Smooth muscle cell (in vitro differentiated cells): ENCODE measurements at regions not wholly inside any gene's neighbourhood (a gene's known extent, or its start where the extent isn't known, plus 50 kb on each side); places are given as distances from the start of the nearest gene placed in this dataset.
"Not testable (repeated sequence)": the region's sequence is repeated elsewhere in the genome, so short reads cannot be mapped to it uniquely, and the experiment has no call there.

Experiments used
- DNase-seq: peaks from one replicate; lab custom pipeline; 2025; ENCODE audit not compliant: unreplicated experiment; lab: John Stamatoyannopoulos, UW
- H2AFZ ChIP-seq: fragments of 200-600 bp; sonication (generic); 2 replicates; pipeline ENCODE4 v1.6.0; 2016; ENCODE audit warnings: antibody characterized with exemption, low read depth, mild to moderate bottlenecking
- H3F3A ChIP-seq: fragments of 200-600 bp; sonication (generic); 2 replicates; pipeline ENCODE4 v1.6.0; 2017; ENCODE audit warnings: antibody characterized with exemption, low read depth
- H3K27ac ChIP-seq: fragments of 200-600 bp; sonication (generic); 2 replicates; pipeline ENCODE4 v1.5.1; 2016; ENCODE audit warnings: low read depth, mild to moderate bottlenecking
- H3K27me3 ChIP-seq: fragments of 200-600 bp; sonication (generic); 2 replicates; pipeline ENCODE4 v1.6.1; 2016; ENCODE audit warnings: low read depth, mild to moderate bottlenecking
- H3K36me3 ChIP-seq: fragments of 200-600 bp; sonication (generic); 2 replicates; pipeline ENCODE4 v1.5.1; 2016; ENCODE audit warnings: low read depth
- H3K4me1 ChIP-seq: fragments of 200-600 bp; sonication (generic); 2 replicates; pipeline ENCODE4 v1.5.1; 2016; ENCODE audit warnings: low read depth
- H3K4me2 ChIP-seq: fragments of 200-600 bp; sonication (generic); 2 replicates; pipeline ENCODE4 v1.6.0; 2016; ENCODE audit warnings: mild to moderate bottlenecking
- H3K4me3 ChIP-seq: fragments of 200-600 bp; sonication (generic); 2 replicates; pipeline ENCODE4 v1.5.1; 2016; ENCODE audit warnings: mild to moderate bottlenecking
- H3K79me2 ChIP-seq: fragments of 200-600 bp; sonication (generic); 2 replicates; pipeline ENCODE4 v1.6.0; 2016; ENCODE audit warnings: low read depth, mild to moderate bottlenecking
- H3K9ac ChIP-seq: fragments of 200-600 bp; sonication (generic); 2 replicates; pipeline ENCODE4 v1.6.0; 2016; ENCODE audit warnings: low read depth
- H3K9me3 ChIP-seq: fragments of 200-600 bp; sonication (generic); replicated peaks from 2 replicates; pipeline ENCODE4 v1.5.1; 2016; ENCODE audit warnings: low read depth
- H4K20me1 ChIP-seq: fragments of 200-600 bp; sonication (generic); 2 replicates; pipeline ENCODE4 v1.6.0; 2016; ENCODE audit warnings: low read depth
- WGBS: methylation state at CpG from one replicate; pipeline ENCODE4 v1.1.7; 2016; ENCODE audit warnings: low lambda C conversion rate; 5-methylcytosine and 5-hydroxymethylcytosine counted together
- TF ChIP-seq, protein P1 (sequence below): fragments of 200-600 bp; sonication (generic); IDR thresholded peaks from 2 replicates; pipeline ENCODE4 v1.5.1; 2017; ENCODE audit warnings: borderline replicate concordance, mild to moderate bottlenecking, antibody characterized with exemption; ENCODE audit not compliant: insufficient read depth, poor library complexity, severe bottlenecking

GRCh38 chr1:224816062-224816461 lies 113.4 kb upstream of the DNAH14 start:
- H3K36me3 ChIP-seq: no peaks in the 10 kb centered on the region
- H3K79me2 ChIP-seq: no peaks in the 10 kb centered on the region
- no peaks in the 10 kb centered on the region for H3K9me3 ChIP-seq
- no peaks in the 10 kb centered on the region for H3K4me1 ChIP-seq
- H3K9ac ChIP-seq: no peak overlapping the region
- TF ChIP-seq, protein P1, sequence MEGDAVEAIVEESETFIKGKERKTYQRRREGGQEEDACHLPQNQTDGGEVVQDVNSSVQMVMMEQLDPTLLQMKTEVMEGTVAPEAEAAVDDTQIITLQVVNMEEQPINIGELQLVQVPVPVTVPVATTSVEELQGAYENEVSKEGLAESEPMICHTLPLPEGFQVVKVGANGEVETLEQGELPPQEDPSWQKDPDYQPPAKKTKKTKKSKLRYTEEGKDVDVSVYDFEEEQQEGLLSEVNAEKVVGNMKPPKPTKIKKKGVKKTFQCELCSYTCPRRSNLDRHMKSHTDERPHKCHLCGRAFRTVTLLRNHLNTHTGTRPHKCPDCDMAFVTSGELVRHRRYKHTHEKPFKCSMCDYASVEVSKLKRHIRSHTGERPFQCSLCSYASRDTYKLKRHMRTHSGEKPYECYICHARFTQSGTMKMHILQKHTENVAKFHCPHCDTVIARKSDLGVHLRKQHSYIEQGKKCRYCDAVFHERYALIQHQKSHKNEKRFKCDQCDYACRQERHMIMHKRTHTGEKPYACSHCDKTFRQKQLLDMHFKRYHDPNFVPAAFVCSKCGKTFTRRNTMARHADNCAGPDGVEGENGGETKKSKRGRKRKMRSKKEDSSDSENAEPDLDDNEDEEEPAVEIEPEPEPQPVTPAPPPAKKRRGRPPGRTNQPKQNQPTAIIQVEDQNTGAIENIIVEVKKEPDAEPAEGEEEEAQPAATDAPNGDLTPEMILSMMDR: no peak
- no peak for DNase-seq
- no peak overlapping the region for H2AFZ ChIP-seq
- no peak overlapping the region for H3K4me2 ChIP-seq
- no peaks in the 10 kb centered on the region for H3K27me3 ChIP-seq
- no peak overlapping the region for H3K27ac ChIP-seq
- H4K20me1 ChIP-seq: no peaks in the 10 kb centered on the region
- no peak overlapping the region for H3K4me3 ChIP-seq
- H3F3A ChIP-seq: no peaks in the 10 kb centered on the region

GRCh38 chr1:224817382-224817781 lies 112.1 kb upstream of the DNAH14 start:
- Histone ChIP-seq H3K9ac (no peak overlapping the region), H4K20me1 (no peaks in the 10 kb centered on the region), H2AFZ (no peak overlapping the region), H3K4me2 (no peak overlapping the region), H3K27ac (no peak overlapping the region), H3K27me3 (no peaks in the 10 kb centered on the region), H3K79me2 (no peaks in the 10 kb centered on the region), H3K9me3 (no peaks in the 10 kb centered on the region), H3K4me1 (no peaks in the 10 kb centered on the region), H3F3A (no peaks in the 10 kb centered on the region), H3K4me3 (no peak overlapping the region), H3K36me3 (no peaks in the 10 kb centered on the region)
- TF ChIP-seq, protein P1: no peak
- 93% methylated on average over 3 of the region's 3 CpGs for WGBS
- DNase-seq: no peak

DNA sequence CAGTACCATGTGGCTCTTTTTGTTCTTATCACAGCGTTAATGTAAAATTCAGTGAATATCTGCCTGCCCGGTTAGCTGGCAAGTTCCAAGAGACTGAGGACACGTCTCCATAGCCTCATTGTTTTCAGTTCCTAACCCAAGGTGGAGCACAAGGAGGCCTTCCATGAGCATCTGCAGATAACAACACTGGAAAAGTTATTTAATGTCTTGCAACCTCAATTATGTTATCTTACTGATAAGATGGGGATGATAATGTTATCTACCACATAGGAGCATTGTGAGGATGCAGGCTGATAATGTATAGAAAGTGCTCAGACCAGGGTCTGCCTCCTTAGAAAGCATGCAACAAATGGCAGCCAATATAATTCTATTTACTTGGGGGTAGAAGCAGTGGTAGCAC lies 109.6 kb upstream of the DNAH14 start:
- Histone ChIP-seq H2AFZ (no peak overlapping the region), H4K20me1 (no peaks in the 10 kb centered on the region), H3K27ac (no peak overlapping the region), H3K4me2 (no peak overlapping the region), H3K9me3 (no peaks in the 10 kb centered on the region), H3K27me3 (no peaks in the 10 kb centered on the region), H3K9ac (no peak overlapping the region), H3F3A (no peaks in the 10 kb centered on the region), H3K79me2 (no peaks in the 10 kb centered on the region), H3K36me3 (no peaks in the 10 kb centered on the region), H3K4me3 (no peak overlapping the region), H3K4me1 (no peaks in the 10 kb centered on the region)
- TF ChIP-seq, protein P1: no peak
- DNase-seq: no peak
- 78% methylated on average over 3 of the region's 3 CpGs for WGBS

DNA sequence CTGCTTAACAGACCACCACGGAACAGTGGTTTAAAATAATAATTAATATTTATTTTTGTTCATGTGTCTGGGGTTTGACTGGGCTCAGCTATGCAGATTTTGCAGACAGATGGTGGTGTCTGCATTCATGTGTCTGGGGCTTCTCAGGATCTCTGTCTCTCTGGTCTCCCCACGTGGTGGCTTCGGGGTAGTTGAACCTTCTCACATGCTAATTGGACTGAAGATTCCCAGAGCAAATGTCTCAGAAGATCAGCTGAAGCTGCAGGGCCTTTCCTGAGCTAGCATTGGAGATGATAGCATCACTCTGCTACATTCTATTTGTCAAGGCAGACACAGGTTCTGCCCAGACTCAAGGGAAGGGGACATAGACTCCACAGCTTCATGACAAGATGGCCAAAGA lies 109.1 kb upstream of the DNAH14 start:
- Histone ChIP-seq H3K9me3 (no peaks in the 10 kb centered on the region), H3F3A (no peaks in the 10 kb centered on the region), H3K4me1 (no peaks in the 10 kb centered on the region), H4K20me1 (no peaks in the 10 kb centered on the region), H3K4me3 (no peak overlapping the region), H3K27me3 (no peaks in the 10 kb centered on the region), H3K79me2 (no peaks in the 10 kb centered on the region), H3K36me3 (no peaks in the 10 kb centered on the region), H3K4me2 (no peak overlapping the region), H3K9ac (no peak overlapping the region), H3K27ac (no peak overlapping the region), H2AFZ (no peak overlapping the region)
- 73% methylated on average over 3 of the region's 3 CpGs for WGBS
- TF ChIP-seq, protein P1: no peak
- DNase-seq: no peak

- not testable (repeated sequence) for H3K4me3 ChIP-seq, H3K4me1 ChIP-seq, H3K4me2 ChIP-seq, H3F3A ChIP-seq, H2AFZ ChIP-seq, H3K27me3 ChIP-seq, H3K9me3 ChIP-seq, H3K79me2 ChIP-seq, H3K27ac ChIP-seq, H4K20me1 ChIP-seq, DNase-seq, H3K36me3 ChIP-seq, H3K9ac ChIP-seq
- 90% methylated on average over 8 of the region's 8 CpGs for WGBS
Measured at GRCh38 chr1:224821751-224822150, 107.7 kb upstream of the DNAH14 start.
